OCI-LY3 (cell line): ENCODE measurements at regions not wholly inside any gene's neighbourhood (a gene's known extent, or its start where the extent isn't known, plus 50 kb on each side); places are given as distances from the start of the nearest gene placed in this dataset.

ENCODE experiments used
- CTCF ChIP-seq: fragments of 200-600, 300-600 bp; sonication (generic); IDR thresholded peaks from 2 replicates; pipeline ENCODE4 v1.5.1; 2014; ENCODE audit warnings: antibody characterized with exemption, low read length, low read depth
- EZH2phosphoT487 ChIP-seq: fragments of 200-600 bp; shearing (Covaris generic); IDR thresholded peaks from 2 replicates; pipeline ENCODE4 v1.6.1; 2018; ENCODE audit warnings: antibody characterized with exemption, mixed run types, low read depth

GRCh38 chr5:115453391-115454095 lies 91.0 kb downstream of the FEM1C start:
- TF ChIP-seq CTCF (no peak), EZH2phosphoT487 (no peak)
